Fibroblast of mammary gland (primary cell): ENCODE measurements at regions not wholly inside any gene's neighbourhood (a gene's known extent, or its start where the extent isn't known, plus 50 kb on each side); places are given as distances from the start of the nearest gene placed in this dataset.

Experiments used
- DNase-seq: peaks from one replicate; pipeline ENCODE4 v3.0.0-alpha.2; 2010; ENCODE audit warnings: low read depth
- H3K4me3 ChIP-seq: 2 replicates; pipeline ENCODE4 v1.5.1; 2011; ENCODE audit warnings: low read depth, mild to moderate bottlenecking, low read length, moderate library complexity; ENCODE audit not compliant: control insufficient read depth
- TF ChIP-seq, protein P1 (sequence below): conservative IDR thresholded peaks from 2 replicates; pipeline ENCODE4 v1.5.1; 2011; ENCODE audit warnings: low read depth, low read length, inconsistent platforms; ENCODE audit not compliant: control insufficient read depth, insufficient read depth

GRCh38 chr2:196586511-196586991, 53.0 kb upstream of the CCDC150 start:
- peak; percentile 87 for DNase-seq
- no peak overlapping the region for H3K4me3 ChIP-seq
- TF ChIP-seq, protein P1, sequence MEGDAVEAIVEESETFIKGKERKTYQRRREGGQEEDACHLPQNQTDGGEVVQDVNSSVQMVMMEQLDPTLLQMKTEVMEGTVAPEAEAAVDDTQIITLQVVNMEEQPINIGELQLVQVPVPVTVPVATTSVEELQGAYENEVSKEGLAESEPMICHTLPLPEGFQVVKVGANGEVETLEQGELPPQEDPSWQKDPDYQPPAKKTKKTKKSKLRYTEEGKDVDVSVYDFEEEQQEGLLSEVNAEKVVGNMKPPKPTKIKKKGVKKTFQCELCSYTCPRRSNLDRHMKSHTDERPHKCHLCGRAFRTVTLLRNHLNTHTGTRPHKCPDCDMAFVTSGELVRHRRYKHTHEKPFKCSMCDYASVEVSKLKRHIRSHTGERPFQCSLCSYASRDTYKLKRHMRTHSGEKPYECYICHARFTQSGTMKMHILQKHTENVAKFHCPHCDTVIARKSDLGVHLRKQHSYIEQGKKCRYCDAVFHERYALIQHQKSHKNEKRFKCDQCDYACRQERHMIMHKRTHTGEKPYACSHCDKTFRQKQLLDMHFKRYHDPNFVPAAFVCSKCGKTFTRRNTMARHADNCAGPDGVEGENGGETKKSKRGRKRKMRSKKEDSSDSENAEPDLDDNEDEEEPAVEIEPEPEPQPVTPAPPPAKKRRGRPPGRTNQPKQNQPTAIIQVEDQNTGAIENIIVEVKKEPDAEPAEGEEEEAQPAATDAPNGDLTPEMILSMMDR: no peak

GRCh38 chr2:196587056-196587455, 52.5 kb upstream of the CCDC150 start:
- TF ChIP-seq, protein P1: no peak
- no peak for DNase-seq
- no peak overlapping the region for H3K4me3 ChIP-seq

GRCh38 chr2:196587739-196588138, 51.8 kb upstream of the CCDC150 start:
- no peak overlapping the region for H3K4me3 ChIP-seq
- DNase-seq: no peak
- TF ChIP-seq, protein P1: no peak

GRCh38 chr2:196589419-196589818, 50.1 kb upstream of the CCDC150 start:
- TF ChIP-seq, protein P1: no peak
- no peak overlapping the region for H3K4me3 ChIP-seq
- DNase-seq: no peak
